ENCODE measurements at regions not wholly inside any gene's neighbourhood (a gene's known extent, or its start where the extent isn't known, plus 50 kb on each side); places are given as distances from the start of the nearest gene placed in this dataset.

- TF ChIP-seq CTCF (optimal IDR thresholded peaks at IDR 0.05 in 1 of 3, IDR thresholded peaks at IDR 0.05 in 1 of 3, conservative IDR thresholded peaks at IDR 0.05 in 1 of 3; ENCODE audit: extremely low read depth in 1 of 3, insufficient read depth in 2 of 3, low read length in 3 of 3) (no peak), EZH2 (IDR thresholded peaks at IDR 0.05; ENCODE audit: low read length) (no peak)
These were observed 78.8 kb upstream of the ABCD3 start for GRCh38 chr1:94339206-94339927.

Measured in keratinocyte (primary cell).